ENCODE measurements at regions not wholly inside any gene's neighbourhood (a gene's known extent, or its start where the extent isn't known, plus 50 kb on each side); places are given as distances from the start of the nearest gene placed in this dataset.

GRCh38 chr2:196278491-196278911 is 107.1 kb upstream of the STK17B start:
- TF ChIP-seq EZH2 (IDR thresholded peaks at IDR 0.05; ENCODE audit: low read length, missing control alignments) (no peak), CTCF (conservative IDR thresholded peaks at IDR 0.05 in 1 of 2, IDR thresholded peaks at IDR 0.05 in 1 of 2; ENCODE audit: low read depth in 1 of 2, low read length in 2 of 2) (no peak)
